GM18502 (cell line): ENCODE measurements at regions not wholly inside any gene's neighbourhood (a gene's known extent, or its start where the extent isn't known, plus 50 kb on each side); places are given as distances from the start of the nearest gene placed in this dataset.
A peak's percentile ranks its signal among the peaks of the same experiment; 100 is the strongest.
"Not testable (repeated sequence)": the region's sequence is repeated elsewhere in the genome, so short reads cannot be mapped to it uniquely, and the experiment has no call there.

ENCODE experiments used
- ATAC-seq: cut with Tn5 transposase; IDR thresholded peaks from one replicate; pipeline ENCODE4 v1.9.1; 2021; ENCODE audit warnings: mild to moderate bottlenecking; ENCODE audit not compliant: unreplicated experiment, poor library complexity

DNA sequence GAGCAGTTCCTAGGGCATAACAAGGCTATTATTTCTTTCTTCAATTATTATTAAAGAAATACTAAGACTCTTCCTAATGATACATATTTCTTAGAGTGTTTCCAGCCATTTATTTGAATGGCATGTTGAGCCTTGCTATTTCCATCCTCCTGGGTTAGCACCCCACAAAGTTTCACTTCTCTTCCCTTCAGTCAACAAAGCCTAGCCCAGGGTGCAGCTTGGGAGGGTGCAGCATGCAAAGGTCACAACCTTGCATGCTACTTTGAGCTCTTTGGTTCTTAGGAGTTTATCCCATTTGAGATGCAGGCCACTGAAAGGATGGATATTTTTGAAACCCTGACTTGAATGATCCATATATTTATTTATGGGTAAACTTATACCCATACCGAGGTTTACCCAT is 454.4 kb upstream of the MEIS1 start:
- ATAC-seq, result no peak

DNA sequence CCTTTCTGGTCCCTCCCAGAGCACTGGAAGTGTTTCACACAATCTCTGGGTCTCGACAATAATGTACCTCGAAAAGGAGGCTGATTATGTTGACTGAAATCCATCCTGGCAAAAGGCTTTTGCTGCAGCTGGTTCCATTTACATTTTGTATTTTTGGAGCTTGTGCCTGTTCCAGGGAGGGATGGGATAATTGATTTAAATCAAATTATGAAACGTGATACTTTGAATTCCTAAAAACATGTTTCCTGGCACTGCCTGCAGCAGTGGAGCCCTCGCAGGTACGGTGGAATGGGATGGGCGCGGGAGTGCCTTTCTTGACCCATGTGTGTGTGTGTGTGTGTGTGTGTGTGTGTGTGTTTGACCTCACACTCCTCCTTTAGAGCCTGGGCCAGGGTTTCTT is 455.5 kb upstream of the MEIS1 start:
- ATAC-seq, result no peak

DNA sequence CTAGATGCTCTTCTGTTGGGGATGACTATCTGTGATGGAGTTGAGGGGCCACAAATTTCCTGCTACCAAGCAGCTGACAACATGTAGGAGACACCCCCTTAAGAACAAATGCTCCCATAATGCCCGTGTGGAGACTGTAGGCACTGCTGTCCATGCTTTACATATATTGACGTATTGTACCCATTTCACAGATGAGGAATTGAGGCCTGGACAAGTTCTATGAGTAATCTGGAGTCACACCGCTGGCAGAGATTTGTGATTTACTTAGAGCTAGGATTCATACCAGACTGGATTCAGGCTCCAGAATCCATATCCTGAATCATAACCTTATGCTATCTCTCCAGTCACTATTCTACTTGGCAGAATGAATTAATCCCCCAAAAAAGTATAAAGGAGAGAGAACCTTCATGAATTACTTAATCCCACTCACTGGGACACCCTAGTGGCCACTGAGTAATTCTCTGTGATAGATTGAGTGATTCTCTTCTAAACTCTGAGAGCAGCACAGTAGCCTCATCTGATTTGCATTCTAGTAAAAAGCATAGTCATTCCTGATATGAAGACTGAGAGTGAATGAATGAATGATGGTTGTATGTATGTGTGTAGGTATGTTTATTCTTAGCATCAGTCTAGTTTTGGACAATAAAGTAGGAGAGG is 460.7 kb upstream of the MEIS1 start:
- ATAC-seq, result peak; percentile 98

- ATAC-seq, result no peak
Observed at GRCh38 chr2:65969161-65969560, 465.8 kb upstream of the MEIS1 start.

DNA sequence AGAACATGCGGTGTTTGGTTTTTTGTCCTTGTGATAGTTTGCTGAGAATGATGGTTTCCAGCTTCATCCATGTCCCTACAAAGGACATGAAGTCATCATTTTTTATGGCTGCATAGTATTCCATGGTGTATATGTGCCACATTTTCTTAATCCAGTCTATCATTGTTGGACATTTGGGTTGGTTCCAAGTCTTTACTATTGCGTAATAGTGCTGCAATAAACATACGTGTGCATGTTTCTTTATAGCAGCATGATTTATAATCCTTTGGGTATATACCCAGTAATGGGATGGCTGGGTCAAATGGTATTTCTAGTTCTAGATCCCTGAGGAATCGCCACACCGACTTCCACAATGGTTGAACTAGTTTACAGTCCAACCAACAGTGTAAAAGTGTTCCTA is 471.6 kb upstream of the MEIS1 start:
- ATAC-seq, result not testable (repeated sequence)

DNA sequence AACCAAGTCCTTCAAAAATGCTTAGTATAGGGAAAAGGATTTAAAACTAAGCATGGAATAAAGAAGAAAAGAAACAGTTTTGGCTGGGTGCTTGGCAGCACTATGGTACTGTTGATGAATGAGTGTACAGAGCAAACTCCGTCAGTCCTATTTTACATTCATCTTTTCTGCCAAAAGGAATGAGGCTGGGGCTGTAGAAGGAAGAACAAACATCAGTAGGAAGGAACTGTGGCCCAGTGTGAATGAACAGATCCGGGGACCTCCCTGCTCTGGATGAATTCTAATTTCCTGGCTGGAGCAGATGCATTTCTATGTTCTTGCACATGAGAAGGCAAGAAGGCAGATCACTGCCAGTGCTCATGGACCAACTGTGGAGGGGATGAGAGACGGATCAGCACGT is 474.0 kb upstream of the MEIS1 start:
- no peak for ATAC-seq

DNA sequence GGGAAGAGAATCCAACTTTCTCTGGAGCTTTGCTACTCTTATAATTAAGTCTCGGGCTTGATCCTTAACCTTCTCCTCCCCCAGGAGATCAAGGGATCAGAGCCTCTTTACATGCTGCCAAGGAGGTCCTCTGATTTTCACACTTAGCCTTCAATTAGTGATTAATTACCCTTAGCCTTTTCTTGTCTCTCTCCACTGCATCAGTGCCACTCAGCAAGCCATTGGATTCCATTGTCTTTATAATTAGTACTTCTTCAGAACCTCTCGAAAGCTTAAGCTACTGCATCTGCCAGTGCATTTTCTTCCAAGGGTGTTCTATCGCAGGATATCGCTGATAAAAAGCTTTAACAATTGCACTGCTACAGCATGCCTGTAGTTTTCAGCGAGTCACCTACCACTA is 477.0 kb upstream of the MEIS1 start:
- ATAC-seq, result no peak

- ATAC-seq, result no peak
Observed at GRCh38 chr2:65957454-65957853, 477.5 kb upstream of the MEIS1 start.

GRCh38 chr2:65955259-65955658 is 479.7 kb upstream of the MEIS1 start:
- ATAC-seq, result no peak

DNA sequence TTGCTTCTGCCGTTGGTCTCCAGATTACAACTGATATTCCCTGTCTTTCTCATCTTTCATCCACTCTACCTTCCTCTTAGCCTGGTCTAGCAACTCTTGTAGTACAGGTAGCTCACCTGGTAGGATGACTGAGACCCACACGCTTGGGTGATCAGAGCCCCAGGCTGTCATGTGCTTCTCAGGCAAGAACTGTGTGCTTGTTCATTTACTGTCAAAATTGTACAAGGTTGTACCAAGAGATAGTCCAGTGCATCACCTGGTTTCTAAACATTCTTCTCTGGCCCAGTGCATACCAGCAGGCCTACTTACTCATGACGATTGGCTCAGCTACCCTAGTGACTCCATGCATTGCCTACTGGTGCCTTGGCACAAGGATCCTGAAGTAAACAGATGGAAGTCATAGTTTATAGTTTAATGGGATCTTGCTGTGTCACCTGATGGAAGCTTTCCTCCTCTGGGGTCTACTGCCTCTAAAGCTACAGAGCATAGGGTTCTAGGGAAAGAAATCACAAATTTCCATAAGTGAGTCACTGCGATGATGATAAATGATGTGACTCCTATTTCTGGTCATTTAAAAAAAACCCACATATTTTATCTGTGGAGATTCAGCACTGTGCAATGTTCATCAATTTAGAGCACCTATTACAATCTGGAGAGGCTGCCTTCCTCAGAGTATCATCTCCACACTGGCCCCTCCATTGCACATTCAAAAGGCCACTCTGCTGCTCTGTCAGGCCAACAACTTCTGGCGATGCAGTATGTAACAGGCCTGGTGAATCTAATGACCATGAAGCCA is 481.8 kb upstream of the MEIS1 start:
- no peak for ATAC-seq

GRCh38 chr2:65944213-65944612 is 490.7 kb upstream of the MEIS1 start:
- no peak for ATAC-seq

DNA sequence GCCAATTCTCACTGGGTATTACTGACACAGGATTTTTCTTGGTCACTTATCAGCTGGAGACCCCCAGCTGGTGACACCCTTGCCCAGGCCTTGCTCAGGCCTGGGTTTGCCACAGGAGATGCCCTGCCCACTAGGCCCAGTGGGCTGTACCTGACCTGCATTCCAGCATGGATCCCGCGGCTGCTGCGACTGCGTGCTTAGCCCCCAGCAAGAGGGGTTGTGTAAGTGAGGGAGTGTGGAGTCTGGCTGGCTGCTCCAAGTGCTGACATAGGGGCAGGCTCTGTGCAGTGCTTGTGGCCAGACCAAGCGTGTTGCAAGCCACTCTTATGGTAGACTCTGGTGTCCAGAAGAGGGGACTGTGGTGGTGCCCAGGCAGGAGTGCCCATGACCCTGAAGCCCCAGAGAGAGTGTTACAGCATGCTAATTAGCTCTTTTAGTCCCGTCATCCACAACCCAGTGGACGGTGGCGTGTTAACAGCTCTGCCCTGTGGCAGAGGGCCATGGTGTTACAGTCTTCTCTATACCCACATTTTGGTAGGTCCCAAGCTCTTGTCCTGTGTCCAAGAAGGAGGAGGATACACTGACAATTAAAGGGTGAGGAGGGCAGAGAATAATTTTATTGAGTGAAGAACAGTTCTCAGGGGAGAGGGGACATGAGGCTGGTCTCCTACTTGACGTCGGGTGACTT is 491.7 kb upstream of the MEIS1 start:
- no peak for ATAC-seq

DNA sequence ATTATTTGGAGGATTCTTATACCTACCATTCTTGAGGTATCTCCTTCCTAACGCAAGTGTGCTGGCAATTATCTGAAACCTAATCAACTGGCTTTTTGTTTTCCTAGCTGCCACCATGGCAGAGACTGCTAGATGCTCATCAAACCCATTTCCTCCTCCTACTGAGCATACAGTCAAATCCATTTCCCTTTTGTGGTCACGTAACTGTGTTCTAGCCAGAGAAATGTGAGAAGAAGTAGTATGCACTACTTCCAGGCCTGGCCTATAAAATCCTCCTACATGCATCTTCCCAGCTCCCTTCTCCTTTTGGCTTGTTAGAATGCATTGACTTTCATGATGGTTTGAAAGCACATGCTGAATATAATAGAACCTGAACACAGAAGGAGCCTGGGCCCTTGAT is 494.1 kb upstream of the MEIS1 start:
- no peak for ATAC-seq

DNA sequence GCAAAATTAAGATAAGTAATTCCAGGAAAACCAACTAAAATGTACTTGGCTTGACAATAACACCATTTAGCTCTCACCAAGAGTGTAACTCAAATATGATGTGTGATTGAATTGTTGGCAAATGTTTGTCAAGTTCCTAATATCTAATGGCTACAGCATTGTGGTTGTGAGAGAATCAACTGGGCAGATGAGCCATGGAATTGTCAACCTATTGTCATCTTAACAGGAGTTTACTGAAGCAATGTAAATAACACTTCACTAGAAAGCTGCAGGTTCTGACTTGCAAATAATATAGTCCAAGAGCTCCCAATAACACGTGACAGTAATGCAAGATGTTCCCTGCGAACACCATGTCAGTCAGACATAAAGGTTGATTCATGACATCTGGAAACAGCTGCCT is 495.2 kb upstream of the MEIS1 start:
- ATAC-seq, result no peak

- ATAC-seq, result no peak
Observed at GRCh38 chr2:65937379-65938160, 497.4 kb upstream of the MEIS1 start.

- ATAC-seq, result no peak
Observed at GRCh38 chr2:65934992-65935629, 499.8 kb upstream of the MEIS1 start.

- no peak for ATAC-seq
Observed at GRCh38 chr2:65932571-65932970, 500.2 kb upstream of the SPRED2 start.

DNA sequence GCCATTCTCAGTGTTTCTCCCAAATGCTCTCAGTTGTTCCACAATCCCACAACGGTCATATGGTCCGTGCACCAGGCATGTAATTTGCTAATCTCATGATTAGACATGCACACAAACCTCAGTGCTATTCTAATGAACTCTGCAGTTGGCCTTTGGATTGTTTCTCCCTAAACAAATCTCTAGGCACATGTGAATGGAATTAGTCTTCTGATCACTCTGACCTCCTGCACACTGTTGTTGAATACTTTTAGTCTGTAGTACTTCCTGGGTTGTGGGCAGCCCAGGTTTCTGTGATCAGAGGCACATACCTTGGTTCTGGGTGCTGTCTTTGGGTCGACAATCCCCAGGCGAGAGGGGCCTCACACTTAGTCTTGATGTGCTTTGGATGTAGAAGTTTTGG is 498.7 kb upstream of the SPRED2 start:
- no peak for ATAC-seq

DNA sequence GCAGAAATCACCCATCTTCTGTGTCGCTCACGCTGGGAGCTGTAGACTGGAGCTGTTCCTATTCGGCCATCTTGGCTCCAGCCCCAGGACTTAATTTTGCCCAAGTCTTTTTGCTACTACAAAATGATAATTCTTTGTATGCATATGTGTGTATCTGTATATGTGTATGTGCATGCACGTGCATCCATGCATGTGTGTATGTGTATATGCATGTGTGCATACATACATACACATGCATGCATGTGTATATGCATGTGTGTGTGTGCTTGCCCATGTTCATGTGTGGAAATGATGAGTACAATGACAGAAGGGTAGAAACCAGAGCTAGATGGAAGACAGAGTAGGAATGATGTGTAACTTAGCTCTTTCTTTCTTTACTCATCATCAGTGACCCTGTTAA is 497.9 kb upstream of the SPRED2 start:
- no peak for ATAC-seq

GRCh38 chr2:65929664-65930063 is 497.3 kb upstream of the SPRED2 start:
- not testable (repeated sequence) for ATAC-seq
